Fibroblast of lung (primary cell): ENCODE measurements at regions not wholly inside any gene's neighbourhood (a gene's known extent, or its start where the extent isn't known, plus 50 kb on each side); places are given as distances from the start of the nearest gene placed in this dataset.

Experiments
- CTCF ChIP-seq, 2 donors: IDR thresholded peaks in 1 of 2; conservative IDR thresholded peaks in 1 of 2; 1 replicate in 1 of 2; 2 replicates in 1 of 2; pipeline ENCODE4 v1.5.1; 2011 to 2012; ENCODE audit warnings: low read length in 2 of 2, control low read depth in 1 of 2, inconsistent platforms in 1 of 2, low read depth in 1 of 2, mild to moderate bottlenecking in 1 of 2
- EZH2 ChIP-seq: IDR thresholded peaks from 2 replicates; pipeline ENCODE4 v1.5.1; 2012; ENCODE audit warnings: low read length, control low read depth, mild to moderate bottlenecking; ENCODE audit errors: missing control alignments

GRCh38 chr22:47259990-47260389, 497.5 kb downstream of the TBC1D22A start:
- TF ChIP-seq EZH2 (no peak), CTCF (conservative IDR thresholded peaks at IDR 0.05 in 1 of 2, IDR thresholded peaks at IDR 0.05 in 1 of 2; ENCODE audit: low read depth in 1 of 2, low read length in 2 of 2) (no peak)
